ENCODE measurements at regions not wholly inside any gene's neighbourhood (a gene's known extent, or its start where the extent isn't known, plus 50 kb on each side); places are given as distances from the start of the nearest gene placed in this dataset.

DNA sequence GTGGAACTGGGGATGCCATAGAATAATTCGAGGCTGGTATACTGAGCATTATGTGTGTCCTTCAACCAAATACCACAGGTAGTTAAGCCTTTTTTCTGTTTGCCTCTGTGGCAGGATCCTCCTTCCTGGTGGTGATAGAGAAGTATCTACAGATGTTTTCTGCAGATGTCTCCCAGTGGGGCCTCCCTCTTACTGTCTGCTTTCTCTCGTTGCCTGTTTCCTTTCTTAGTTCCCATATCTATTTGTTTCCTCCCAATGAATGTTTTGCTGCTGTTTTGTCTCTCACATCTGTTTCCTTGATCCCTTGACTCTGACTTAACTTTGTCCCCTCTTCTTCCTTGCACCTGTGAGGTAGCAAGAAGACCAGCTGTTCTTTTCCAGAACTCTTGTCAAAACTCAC is 130.9 kb upstream of the NUDT12 start:
- TF ChIP-seq, protein P1, sequence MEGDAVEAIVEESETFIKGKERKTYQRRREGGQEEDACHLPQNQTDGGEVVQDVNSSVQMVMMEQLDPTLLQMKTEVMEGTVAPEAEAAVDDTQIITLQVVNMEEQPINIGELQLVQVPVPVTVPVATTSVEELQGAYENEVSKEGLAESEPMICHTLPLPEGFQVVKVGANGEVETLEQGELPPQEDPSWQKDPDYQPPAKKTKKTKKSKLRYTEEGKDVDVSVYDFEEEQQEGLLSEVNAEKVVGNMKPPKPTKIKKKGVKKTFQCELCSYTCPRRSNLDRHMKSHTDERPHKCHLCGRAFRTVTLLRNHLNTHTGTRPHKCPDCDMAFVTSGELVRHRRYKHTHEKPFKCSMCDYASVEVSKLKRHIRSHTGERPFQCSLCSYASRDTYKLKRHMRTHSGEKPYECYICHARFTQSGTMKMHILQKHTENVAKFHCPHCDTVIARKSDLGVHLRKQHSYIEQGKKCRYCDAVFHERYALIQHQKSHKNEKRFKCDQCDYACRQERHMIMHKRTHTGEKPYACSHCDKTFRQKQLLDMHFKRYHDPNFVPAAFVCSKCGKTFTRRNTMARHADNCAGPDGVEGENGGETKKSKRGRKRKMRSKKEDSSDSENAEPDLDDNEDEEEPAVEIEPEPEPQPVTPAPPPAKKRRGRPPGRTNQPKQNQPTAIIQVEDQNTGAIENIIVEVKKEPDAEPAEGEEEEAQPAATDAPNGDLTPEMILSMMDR (optimal IDR thresholded peaks at IDR 0.05 in 1 of 3, IDR thresholded peaks at IDR 0.05 in 1 of 3, conservative IDR thresholded peaks at IDR 0.05 in 1 of 3; ENCODE audit: extremely low read depth in 1 of 3, insufficient read depth in 2 of 3, low read length in 3 of 3): no peak
- no peak for TF ChIP-seq EZH2 (IDR thresholded peaks at IDR 0.05; ENCODE audit: low read length)
